ENCODE measurements at regions not wholly inside any gene's neighbourhood (a gene's known extent, or its start where the extent isn't known, plus 50 kb on each side); places are given as distances from the start of the nearest gene placed in this dataset.

DNA sequence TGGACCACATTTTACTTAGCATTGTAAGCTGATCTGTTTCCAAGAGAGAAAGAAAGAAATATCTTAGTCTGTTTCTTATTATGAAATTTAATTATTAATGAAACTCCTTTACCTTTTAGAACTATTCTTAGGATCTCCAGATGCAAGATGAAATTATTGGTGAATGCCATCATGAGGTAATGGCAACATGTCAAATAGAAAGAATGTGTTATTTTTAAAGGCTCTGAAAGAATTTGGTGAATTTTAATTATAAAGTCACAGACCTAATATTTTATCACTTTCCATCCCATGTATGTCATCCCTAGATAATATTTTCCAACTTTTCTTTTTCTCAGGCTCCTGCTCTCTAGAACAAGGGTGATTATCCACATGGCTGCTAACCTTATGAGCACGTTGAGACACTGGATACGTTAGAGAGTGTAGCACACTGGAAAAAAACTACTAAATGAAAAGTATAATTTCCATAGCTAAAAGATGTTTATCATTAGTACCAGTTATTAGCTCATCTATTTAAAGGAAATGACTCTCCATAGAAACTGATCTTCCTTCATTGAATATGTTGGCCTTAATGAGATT is 95.2 kb upstream of the SCG2 start:
- WGBS (ENCODE audit: low lambda C conversion rate, missing lambda C conversion rate) = 92% methylated on average over 2 of the region's 2 CpGs
- Histone ChIP-seq H3K27ac (no peak overlapping the region), H2AFZ (no peak overlapping the region), H3K4me2 (no peak overlapping the region), H3K4me1 (ENCODE audit: insufficient read depth) (no peaks in the 10 kb centered on the region), H3K27me3 (no peaks in the 10 kb centered on the region), H3K4me3 (no peak overlapping the region), H3K36me3 (replicated peaks; ENCODE audit: insufficient read depth, low read depth) (no peaks in the 10 kb centered on the region), H3K9me2 (replicated peaks; ENCODE audit: insufficient read depth) (no peaks in the 10 kb centered on the region), H3K9me3 (ENCODE audit: low read depth) (no peaks in the 10 kb centered on the region), H4K20me1 (ENCODE audit: insufficient read depth, poor library complexity, severe bottlenecking) (no peaks in the 10 kb centered on the region), H3K79me2 (no peaks in the 10 kb centered on the region)
- TF ChIP-seq, protein P1, sequence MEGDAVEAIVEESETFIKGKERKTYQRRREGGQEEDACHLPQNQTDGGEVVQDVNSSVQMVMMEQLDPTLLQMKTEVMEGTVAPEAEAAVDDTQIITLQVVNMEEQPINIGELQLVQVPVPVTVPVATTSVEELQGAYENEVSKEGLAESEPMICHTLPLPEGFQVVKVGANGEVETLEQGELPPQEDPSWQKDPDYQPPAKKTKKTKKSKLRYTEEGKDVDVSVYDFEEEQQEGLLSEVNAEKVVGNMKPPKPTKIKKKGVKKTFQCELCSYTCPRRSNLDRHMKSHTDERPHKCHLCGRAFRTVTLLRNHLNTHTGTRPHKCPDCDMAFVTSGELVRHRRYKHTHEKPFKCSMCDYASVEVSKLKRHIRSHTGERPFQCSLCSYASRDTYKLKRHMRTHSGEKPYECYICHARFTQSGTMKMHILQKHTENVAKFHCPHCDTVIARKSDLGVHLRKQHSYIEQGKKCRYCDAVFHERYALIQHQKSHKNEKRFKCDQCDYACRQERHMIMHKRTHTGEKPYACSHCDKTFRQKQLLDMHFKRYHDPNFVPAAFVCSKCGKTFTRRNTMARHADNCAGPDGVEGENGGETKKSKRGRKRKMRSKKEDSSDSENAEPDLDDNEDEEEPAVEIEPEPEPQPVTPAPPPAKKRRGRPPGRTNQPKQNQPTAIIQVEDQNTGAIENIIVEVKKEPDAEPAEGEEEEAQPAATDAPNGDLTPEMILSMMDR (IDR thresholded peaks at IDR 0.05; ENCODE audit: poor library complexity) = no peak
- no peak for TF ChIP-seq EZH2phosphoT487 (IDR thresholded peaks at IDR 0.05; ENCODE audit: low read depth, severe bottlenecking, unreplicated experiment)
- no peak for TF ChIP-seq EZH2 (IDR thresholded peaks at IDR 0.05; ENCODE audit: borderline replicate concordance)
- no peak for DNase-seq (ENCODE audit: low spot score)

DNA sequence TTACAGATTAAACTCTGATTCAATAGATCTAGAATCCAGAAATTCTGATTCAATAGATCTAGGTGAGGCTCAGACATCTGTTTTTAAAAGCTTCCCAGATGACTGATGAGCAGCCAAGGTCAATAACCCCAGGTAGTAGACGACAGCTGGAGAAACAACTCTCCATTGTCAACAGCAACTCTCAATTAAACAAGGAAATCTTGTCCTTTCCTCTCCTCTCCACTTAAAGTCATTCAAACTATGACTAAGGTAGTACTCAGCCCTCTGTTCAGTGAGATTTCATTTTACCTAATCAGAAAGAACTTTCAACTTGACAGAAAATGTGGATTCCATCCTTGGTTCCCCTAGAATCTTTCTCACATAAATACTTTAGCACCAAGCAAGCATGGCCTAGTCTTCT is 94.6 kb upstream of the SCG2 start:
- Histone ChIP-seq H3K4me2 (no peak overlapping the region), H4K20me1 (ENCODE audit: insufficient read depth, poor library complexity, severe bottlenecking) (no peaks in the 10 kb centered on the region), H3K79me2 (no peaks in the 10 kb centered on the region), H3K36me3 (replicated peaks; ENCODE audit: insufficient read depth, low read depth) (no peaks in the 10 kb centered on the region), H3K27ac (no peak overlapping the region), H3K4me1 (ENCODE audit: insufficient read depth) (no peaks in the 10 kb centered on the region), H2AFZ (no peak overlapping the region), H3K9me2 (replicated peaks; ENCODE audit: insufficient read depth) (no peaks in the 10 kb centered on the region), H3K9me3 (ENCODE audit: low read depth) (no peaks in the 10 kb centered on the region), H3K4me3 (no peak overlapping the region), H3K27me3 (no peaks in the 10 kb centered on the region)
- 22% methylated on average over 1 of the region's 1 CpG for WGBS (ENCODE audit: low lambda C conversion rate, missing lambda C conversion rate)
- TF ChIP-seq EZH2phosphoT487 (IDR thresholded peaks at IDR 0.05; ENCODE audit: low read depth, severe bottlenecking, unreplicated experiment) (no peak), EZH2 (IDR thresholded peaks at IDR 0.05; ENCODE audit: borderline replicate concordance) (no peak)
- TF ChIP-seq, protein P1 (IDR thresholded peaks at IDR 0.05; ENCODE audit: poor library complexity) = no peak
- no peak for DNase-seq (ENCODE audit: low spot score)

DNA sequence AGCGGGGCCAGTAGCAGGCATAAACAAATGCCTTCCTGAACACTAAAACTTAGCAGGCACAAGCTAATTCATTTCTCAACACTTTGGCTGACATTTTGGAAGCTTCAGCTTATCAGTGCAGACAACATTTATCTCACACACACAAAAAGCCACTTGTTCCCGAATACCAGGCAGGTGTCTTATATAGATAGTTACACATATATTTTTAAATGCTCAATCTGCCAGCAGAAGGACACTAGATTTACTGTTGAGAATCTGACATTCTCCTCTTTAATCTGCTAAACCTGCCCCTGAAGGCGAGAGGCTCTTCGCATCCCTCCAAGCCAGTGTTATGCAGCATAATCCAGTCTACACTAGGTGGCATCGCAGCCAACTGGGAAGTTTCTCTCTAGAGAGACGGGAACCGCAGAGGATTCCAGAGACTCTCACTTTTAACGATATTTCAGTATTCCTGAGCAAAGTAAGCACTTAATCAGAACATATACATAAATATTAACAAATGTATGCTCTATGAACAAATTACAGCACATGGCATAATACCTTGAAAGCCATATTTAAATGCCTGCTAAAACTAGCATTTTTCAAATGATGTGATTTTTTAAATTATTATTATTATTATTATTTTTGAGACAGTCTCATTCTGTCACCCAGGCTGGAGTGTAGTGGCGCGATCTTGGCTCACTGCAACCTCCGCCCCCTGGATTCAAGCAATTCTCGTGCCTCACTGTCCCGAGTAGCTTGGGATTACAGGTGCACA is 90.2 kb upstream of the SCG2 start:
- Histone ChIP-seq H3K4me1 (ENCODE audit: insufficient read depth) (no peaks in the 10 kb centered on the region), H3K9me3 (ENCODE audit: low read depth) (no peaks in the 10 kb centered on the region), H3K27ac (no peak overlapping the region), H3K79me2 (no peaks in the 10 kb centered on the region), H3K4me2 (peak overlapping the region; percentile 33), H3K4me3 (no peak overlapping the region), H2AFZ (no peak overlapping the region), H3K9me2 (replicated peaks; ENCODE audit: insufficient read depth) (no peaks in the 10 kb centered on the region), H3K36me3 (replicated peaks; ENCODE audit: insufficient read depth, low read depth) (no peaks in the 10 kb centered on the region), H4K20me1 (ENCODE audit: insufficient read depth, poor library complexity, severe bottlenecking) (no peaks in the 10 kb centered on the region), H3K27me3 (no peaks in the 10 kb centered on the region)
- DNase-seq (ENCODE audit: low spot score) = peak; percentile 73
- WGBS (ENCODE audit: low lambda C conversion rate, missing lambda C conversion rate) = 51% methylated on average over 13 of the region's 13 CpGs
- no peak for TF ChIP-seq EZH2phosphoT487 (IDR thresholded peaks at IDR 0.05; ENCODE audit: low read depth, severe bottlenecking, unreplicated experiment)
- TF ChIP-seq, protein P1 (IDR thresholded peaks at IDR 0.05; ENCODE audit: poor library complexity) = peak; percentile 67
